CD4-positive, alpha-beta T cell treated with Interleukin-10 for 1 hour (primary cell): ENCODE measurements at regions not wholly inside any gene's neighbourhood (a gene's known extent, or its start where the extent isn't known, plus 50 kb on each side); places are given as distances from the start of the nearest gene placed in this dataset.

Experiments
- DNase-seq: peaks from one replicate; pipeline ENCODE4 v3.0.0-alpha.2; 2020

DNA sequence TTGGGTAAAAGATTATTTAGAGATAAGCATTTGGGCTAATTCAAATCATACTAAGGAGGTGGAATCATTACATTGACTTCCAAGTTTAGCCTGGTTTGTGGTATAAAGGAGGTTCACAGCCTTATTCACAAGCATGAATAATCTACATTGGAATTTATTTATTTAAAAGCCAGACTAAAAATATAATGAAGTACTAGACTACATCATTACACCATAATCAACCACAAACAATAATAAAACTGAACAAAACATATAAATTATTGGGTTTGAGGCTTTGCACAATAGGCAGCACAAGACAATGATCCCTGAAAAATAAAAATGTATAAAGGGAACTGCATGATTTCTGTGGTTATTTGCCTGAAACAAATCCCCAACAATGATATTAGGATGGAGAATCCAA lies 314.0 kb downstream of the GBA3 start:
- no peak for DNase-seq

DNA sequence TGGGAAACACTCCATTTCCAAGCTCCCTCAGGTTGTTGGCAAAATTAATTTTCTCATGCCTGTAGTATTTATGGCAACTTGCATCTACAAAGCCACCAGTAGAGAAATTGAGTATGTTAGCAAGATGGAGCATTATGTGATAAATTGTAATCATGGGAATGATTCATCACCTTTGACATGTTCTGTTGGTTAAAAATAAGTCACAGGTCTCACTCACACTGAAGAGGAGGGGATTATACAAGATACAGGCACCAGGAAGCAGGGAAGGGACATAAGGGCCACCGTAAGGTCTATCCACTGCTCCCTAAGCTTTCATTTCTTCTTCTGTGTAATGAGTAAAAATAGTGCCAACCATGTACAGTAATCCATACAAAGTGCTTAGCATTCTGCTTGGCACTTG lies 313.0 kb downstream of the GBA3 start:
- no peak for DNase-seq

GRCh38 chr4:23001478-23001877 lies 308.7 kb downstream of the GBA3 start:
- no peak for DNase-seq

DNA sequence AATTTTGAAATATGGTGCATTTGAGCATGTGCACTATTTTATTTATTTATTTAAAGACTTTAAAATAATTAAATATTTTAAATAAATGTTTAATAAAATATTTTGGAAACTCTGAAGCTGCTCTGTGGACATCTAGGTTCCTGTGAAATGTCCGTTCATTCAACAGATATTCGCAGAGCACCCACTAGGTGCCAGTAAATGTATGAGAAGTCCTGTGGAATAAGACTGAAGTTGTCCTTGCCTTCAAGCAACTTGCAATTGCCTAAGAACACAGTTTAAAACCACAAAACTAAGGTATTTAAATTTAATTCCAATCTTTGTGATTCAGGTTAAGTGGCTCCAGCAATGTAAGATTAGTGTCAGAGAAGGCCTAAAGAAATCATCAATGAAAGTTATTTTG lies 306.7 kb downstream of the GBA3 start:
- no peak for DNase-seq

GRCh38 chr4:22997358-22998224 lies 304.9 kb downstream of the GBA3 start:
- no peak for DNase-seq

DNA sequence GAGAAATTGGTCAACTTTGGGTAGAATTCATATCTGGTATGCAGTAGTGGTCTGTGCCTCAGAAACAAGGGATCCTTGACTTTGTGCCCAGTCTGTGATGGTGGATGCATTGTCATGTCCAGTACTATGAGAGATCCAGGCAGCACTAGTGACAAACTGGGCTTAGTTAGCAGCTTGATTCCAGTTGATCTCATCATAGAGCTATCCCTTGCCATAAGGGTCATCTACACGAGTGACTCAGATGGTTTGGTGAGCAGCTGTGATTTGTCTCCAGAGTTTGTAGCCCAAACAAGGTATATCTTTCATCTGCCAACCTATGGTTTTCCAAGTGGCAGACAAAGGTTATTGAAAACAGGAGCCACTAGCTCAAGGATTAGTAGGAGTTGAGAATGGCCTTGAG lies 298.8 kb downstream of the GBA3 start:
- DNase-seq, result no peak

GRCh38 chr4:22988526-22988925 lies 295.8 kb downstream of the GBA3 start:
- no peak for DNase-seq

DNA sequence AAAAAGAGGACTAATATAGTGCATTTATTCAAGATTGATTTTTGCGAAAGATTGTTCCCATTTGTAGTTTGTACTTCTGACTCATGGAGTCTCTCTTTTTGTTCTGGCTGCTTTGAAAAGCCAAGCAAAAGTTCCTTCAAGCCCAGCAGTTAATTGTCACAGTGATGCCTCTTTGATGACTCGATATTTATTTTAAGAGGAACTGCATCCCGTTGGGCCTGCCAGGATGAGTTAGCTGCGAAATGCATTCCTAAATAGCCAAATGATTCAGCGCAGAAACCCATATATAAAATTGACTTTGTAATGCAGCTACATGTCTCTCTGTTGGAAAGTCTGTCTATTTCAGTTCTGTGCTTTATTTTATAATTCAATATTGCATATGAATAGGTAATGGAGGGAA lies 295.1 kb downstream of the GBA3 start:
- no peak for DNase-seq

DNA sequence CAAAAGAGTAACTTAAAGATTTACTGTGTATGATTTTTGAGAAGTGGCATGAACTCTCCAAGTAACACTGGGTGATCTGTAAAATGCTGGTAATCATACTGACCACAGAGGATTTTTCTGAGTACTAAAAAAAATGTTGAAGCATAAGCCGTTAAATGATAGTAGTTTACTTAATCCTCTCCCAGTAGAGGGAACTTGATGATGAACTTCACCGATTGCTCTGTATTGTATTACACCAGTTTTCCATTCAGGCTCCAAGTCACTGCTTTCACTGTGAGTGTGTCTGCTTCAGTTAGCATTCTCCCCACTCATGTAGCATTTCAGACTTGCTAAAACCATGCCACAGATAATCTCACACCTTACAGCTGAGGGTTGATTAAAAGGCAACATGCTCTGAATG lies 294.1 kb downstream of the GBA3 start:
- DNase-seq, result no peak

DNA sequence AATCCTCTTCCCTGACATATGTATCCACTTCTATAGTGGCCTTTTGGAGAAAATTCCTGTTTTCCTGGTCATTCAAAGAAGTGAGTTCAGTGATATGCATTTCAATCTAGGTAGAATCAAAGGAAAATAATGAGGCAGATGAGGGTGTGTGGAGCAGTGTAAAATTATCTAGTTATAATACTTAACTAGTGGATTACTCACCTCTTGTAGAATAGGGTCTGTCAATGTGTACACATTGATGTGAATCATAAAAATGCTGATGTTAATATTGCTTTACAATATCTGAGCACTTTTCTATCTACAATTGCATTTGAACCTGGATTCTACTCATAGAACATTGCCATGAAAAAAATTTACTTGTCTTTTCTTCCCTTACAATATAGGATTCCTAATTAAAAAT lies 293.5 kb downstream of the GBA3 start:
- no peak for DNase-seq

- no peak for DNase-seq
Measured at GRCh38 chr4:22984390-22984789, 291.7 kb downstream of the GBA3 start.

DNA sequence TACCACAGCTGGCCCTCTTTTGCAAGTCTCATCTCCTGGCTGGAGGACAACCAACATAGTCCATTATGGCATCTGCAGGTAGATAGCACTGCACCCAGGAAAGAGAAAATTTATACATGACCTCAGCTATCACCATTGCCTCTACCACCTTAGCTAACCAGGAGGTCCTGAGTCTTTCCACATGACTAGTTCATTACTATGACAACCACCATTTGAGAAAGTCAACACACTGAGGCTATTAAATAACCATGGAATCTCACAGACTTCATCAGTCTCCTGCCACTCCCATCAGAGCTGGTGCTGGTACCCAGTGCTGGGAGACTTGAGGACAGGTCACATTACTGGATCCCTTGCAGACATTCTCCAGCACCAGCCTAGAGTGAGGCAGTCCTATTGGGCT lies 285.9 kb downstream of the GBA3 start:
- no peak for DNase-seq

GRCh38 chr4:22970665-22971064 lies 277.9 kb downstream of the GBA3 start:
- no peak for DNase-seq

DNA sequence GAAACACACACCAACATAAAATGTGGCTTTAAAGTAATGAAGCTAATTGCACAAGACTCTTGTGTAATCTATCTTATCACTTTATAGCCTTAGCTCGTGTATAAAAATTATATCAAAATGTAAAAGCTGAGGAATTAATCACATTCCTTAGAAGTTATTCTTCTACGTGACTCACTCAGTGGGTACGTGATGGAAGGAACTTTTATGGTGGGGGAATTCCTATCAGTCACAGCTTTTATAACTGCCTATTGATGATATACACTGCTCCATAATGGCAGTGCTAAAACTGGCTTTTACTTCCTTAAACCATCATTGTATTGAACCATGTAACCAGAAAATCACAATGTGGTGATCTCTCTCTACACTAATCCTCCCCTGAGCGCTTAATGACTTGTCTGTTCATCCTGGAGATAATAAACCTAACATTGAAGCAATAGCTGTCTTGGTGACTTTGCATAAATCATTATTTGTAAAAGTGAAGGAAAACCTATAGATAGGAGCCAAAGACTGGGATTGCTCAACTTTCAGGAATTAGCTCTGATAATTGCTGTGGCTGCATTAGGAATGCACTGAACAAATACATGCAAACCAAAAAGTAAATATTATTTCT lies 276.7 kb downstream of the GBA3 start:
- no peak for DNase-seq

DNA sequence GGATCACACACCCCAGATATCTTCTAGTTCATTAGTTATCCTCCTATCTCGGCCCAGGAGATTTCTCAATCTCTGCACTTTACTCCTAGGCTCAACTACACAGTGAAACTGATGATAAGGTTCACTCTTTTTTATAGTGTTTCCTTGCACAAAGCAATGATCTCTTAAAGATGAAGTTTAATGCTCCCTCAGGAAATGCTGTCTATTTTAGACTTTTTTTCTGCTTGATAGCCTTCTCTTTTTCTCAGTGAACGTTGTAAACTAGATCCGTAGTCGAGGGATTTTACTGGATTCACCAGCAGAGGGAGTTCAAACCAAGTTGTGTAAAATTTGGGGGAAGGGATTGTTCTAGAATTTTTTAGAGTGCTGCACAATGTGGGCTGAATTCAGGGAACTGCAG lies 269.6 kb downstream of the GBA3 start:
- DNase-seq, result no peak

GRCh38 chr4:22959483-22959882 lies 266.7 kb downstream of the GBA3 start:
- DNase-seq, result no peak

- DNase-seq, result no peak
Measured at GRCh38 chr4:22957774-22958309, 265.1 kb downstream of the GBA3 start.

DNA sequence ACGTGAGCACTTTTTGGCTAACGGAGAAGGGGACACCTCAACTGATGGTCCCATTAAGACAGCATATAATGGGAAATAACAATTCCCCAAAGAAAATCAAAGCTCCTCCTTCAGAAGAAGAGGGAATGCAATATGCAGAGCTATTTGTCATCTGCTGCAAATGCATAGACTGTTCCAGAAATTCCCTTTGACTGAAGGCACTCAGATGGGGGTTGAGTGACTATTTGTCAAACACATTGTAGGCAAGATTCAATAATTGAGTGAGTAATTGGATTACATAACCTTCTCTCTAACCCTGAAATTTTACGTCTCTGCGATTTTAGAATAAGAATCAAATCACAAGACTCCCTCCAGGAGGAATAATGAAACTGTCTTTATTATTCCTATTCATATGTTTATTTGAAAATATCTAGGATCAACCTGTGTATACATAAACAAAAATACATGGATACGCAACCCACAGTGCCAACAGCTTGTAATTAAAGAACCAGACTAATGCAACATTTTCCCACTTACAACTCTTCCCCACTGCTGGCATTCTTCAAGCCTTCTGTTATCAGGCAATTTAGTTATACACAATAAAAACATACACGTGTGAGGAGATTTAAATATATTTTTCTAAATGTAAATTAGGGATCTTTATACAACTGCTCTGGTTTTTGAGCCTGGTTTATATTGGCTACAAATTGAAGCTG lies 256.6 kb downstream of the GBA3 start:
- DNase-seq, result no peak

GRCh38 chr4:22947851-22948250 lies 255.1 kb downstream of the GBA3 start:
- no peak for DNase-seq

DNA sequence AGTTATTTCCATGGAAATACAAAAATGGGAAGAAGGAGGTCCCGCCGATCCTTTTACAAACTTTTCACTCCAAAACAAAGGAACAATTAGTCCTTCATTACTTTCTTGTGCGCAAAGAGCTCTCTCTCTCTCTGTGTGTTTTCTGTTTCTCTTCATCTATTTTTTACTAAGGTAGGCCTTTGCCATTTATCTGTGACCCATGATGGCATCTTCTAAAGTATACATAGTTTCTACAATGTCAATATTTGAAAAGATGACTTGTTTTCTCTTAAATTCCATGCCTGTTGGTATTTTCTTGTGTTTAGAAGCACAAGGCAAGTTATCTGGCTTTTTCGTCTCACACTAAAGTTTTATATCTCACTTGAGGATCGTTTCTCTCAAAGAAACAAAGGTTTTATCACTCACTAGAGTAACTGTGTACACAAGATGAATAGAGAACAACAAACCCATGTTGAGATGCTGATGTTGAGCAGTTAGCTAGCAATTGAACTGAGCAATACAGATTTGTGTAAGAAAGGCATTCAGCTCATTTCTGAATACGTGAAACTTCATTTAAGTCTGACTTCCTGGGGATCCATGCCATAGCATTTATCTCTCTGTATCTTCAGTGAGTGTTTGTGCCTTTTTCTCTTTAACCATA lies 250.3 kb downstream of the GBA3 start:
- DNase-seq, result no peak

GRCh38 chr4:22941688-22942375 lies 249.1 kb downstream of the GBA3 start:
- DNase-seq, result no peak

DNA sequence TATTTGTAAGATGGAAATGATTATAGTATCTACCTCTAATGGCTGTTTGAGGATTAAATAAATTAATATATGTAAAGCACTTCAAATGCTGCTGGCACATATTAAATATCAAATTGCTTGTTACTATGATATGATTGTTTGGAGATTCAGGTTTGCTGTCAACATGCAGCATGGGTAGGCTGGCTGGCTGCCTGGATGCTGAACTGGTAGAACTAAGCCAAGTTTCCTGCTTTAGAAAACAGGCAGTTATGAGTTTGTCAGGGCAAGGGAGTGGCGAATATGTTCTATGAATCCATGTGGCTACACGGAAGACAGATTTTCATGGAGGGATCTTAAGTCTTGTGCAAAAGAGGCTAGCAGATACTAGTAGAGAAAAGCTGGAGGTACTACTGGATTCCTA lies 239.6 kb downstream of the GBA3 start:
- no peak for DNase-seq

GRCh38 chr4:22922426-22922825 lies 229.7 kb downstream of the GBA3 start:
- DNase-seq, result no peak
